NCI-H345 (cell line): ENCODE measurements at regions not wholly inside any gene's neighbourhood (a gene's known extent, or its start where the extent isn't known, plus 50 kb on each side); places are given as distances from the start of the nearest gene placed in this dataset.

Experiments used
- DNase-seq: peaks from one replicate; lab custom pipeline; 2025; lab: John Stamatoyannopoulos, UW

DNA sequence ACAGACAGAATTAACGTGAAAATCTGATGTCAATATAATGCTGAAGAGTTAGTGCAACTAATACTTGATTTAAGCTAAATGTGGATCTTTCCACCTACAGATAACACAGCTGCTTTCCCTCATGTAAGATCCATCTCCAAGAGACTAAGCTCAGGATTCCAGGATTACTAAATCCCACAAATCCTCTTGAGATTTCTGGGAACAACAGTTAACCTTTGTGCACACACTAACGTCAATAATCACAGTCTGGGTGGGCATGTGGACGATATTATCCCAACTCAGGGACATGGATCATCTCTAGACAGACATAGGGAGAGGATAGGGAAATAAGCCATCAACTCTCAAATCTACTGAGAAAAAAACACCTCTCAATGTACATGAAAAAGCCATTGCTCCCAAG lies 432.6 kb downstream of the SATB2 start:
- no peak for DNase-seq

- DNase-seq, result no peak
Measured at GRCh38 chr2:199024224-199024623, 433.5 kb downstream of the SATB2 start.

DNA sequence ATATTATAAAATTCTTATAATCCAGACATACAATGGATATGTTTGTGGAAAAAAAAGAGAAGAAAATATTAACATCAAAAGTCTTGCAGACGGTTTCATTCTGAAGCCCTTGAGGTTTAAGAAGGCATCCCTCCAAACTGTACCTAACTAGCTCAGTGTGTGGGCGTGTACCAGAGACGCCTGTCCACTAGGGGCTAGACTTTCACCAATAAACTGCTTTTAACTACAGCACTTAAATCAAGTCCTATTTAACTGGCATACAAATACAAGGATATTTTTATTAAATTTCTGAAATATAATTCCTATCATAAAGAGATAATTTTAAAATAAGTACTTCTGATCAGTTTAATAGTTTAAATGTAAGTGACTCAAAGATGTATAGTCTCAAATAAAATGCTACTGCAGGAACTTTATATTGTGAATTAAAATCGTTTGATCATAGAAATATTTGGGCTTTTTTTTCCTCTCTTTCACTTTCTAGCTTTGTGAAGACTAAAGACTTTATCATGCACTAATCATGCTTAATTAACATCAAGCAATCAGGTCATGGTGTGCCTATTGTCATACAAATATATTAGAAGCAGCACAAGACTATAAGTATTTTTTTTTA lies 437.7 kb downstream of the SATB2 start:
- peak; percentile 17 for DNase-seq

GRCh38 chr2:199018826-199019225 lies 438.9 kb downstream of the SATB2 start:
- DNase-seq, result no peak

DNA sequence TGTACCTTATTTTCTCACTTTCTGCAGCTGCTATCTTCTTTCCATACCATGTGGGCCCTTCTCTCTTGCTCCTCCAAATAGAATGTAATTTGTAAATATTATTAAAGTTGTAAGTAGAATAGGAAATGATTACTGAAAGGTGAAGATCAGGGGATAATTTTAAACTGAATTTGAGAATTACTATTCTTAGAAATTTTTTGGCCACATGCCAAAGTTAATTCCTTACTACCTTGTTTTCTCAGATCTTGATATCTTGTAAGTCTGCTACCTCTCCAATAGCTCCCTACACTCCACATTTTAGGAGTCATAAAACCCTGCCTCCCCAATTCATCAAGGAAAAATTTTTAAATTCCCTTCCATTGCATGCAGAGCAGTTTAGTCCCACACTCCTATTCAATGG lies 442.7 kb downstream of the SATB2 start:
- DNase-seq, result no peak

DNA sequence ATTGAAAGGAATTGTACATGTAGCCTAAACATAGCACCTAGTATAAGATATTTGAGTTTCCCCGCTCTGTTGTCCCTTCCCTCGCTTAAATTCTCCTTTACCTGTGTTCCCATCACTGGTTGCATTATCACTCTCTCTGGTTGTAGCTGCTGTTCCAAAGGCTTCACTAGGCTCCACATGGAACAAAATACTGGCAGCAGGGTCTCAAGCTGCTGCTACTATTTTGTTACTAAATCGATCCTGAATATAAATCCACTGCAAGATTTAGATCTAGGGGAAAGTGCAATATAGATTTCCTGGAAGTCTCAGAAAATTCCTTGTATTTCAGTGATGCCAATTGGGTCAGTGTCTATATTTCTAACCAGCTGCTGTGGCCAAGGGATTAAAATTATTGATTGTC lies 443.5 kb downstream of the SATB2 start:
- DNase-seq, result no peak

DNA sequence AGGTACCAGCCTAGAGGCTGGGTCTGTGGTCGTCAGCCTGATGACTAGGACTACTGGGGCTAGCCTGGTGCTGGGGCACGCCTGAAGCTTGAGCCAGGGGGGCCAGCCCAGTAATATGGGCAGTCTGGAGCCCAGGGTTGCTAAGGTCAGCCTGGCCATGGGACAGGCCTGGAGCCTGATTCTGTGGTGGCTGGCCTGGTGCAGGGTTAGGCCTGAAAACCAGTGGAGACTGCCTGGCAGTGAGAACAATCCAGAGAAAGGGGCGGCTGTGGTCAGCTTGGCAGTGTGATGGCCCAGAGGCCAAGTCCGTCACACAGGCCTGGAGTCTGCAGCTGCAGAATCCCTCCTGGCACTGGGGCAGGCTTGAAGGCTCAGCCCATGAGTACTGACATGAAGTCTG lies 445.8 kb downstream of the SATB2 start:
- no peak for DNase-seq

DNA sequence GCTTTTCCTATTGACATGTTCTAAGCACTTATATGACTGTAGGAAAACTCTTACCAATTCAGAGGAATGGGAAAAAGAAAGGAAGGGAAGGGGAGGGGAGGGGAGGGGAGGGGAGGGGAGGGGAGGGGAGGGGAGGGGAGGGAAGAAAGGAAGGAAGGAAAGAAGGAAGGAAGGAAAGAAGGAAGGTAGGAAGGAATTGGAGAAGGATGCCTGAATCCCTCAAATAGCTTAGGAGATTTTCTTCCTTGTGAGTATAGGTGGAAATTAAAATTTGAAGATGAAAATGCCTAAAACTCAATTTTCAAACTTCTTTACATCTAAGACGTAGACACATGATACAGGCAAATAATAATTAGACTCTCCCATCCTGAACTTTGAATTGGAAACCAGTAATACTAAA lies 463.1 kb downstream of the SATB2 start:
- no peak for DNase-seq

DNA sequence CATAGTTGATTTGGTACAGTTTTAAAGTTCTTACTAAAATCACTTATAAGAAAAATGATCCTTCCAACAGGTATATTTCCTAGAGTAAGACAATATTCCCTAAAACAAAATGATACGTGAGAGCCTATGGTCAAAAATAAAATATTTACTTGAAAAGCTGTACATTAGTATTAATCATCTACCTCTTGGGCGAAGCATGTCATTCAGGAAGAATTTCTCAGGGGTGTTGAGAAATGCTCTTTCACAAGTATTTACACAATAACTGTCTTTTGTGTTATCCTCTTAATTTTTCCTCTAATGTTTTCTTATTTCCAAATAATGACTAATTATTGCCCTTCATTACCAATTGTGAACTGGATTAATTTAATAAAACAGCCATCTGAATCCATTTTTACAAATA lies 466.3 kb downstream of the SATB2 start:
- no peak for DNase-seq

DNA sequence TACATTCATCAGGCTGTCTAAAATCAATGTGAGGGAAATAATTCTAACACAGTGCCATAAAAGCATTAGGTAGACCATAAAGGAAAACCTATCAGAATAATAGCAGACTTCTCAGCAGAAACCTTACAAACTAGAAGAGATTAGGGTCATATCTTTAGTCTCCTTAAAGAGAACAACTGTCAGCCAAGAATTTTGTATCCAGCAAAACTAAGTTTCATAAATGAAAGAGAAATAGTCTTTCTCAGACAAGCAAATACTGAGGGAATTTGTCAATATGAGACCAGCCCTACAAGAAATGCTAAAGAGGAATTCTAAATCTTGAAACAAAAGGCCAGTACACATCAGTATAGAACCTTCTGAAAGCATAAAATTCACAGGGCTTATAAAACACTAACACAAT lies 482.0 kb downstream of the SATB2 start:
- no peak for DNase-seq

DNA sequence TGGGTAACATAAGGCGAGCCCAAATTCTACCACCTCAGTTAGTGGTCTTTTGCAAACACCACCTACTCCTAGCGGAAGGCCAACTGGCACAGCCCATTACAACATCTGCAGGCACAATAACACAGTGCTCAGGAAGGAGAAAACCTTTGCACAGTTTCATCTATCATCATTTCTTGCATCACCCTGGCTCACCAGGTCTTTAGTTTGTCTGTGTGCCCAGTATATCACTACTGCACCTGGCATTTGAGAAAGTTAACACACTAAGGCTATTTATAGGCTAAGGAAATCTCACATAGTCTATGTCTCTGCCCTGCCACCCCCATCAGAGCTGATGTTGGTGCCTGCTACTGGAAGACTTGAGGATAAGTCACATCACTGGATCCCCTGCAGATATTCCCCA lies 484.0 kb downstream of the SATB2 start:
- DNase-seq, result no peak

DNA sequence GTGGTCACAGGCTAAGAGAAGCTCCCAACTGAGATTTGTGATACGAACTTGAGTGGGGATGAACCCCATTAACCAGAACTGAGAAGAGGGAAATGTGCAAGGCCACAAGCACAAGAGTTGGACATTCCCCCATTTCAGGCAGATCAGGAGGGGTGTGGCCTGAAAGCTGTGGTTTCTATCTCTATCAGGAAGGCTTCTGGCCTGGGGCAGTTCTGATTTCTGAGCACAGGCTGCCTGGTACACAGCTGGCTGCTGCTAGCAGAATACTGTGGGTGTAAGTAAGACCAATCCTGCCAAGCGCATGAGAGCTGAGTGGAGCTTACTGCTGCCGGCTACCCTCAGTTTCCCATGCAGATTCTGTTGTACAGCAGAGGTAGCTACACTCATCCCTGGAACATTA lies 484.6 kb downstream of the SATB2 start:
- DNase-seq, result no peak

DNA sequence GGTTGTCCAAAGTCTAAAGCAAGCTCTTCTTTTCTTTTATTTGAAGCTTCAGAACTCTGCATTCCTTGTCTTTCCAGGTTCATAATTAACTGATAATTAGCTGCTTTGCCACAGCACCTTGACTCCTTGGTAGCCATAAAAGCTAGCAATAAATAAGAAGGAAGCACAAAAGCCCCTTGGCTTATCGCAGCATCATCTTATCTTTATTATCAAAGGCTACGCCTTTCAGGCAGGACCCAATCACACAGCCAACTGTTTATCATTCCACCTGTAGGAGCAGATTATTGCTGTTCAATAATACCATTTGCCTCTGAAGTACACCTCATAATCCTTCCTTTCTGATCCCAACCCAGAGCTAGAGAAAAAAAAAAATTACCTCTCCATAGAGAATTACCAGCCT lies 489.2 kb downstream of the SATB2 start:
- DNase-seq, result no peak

DNA sequence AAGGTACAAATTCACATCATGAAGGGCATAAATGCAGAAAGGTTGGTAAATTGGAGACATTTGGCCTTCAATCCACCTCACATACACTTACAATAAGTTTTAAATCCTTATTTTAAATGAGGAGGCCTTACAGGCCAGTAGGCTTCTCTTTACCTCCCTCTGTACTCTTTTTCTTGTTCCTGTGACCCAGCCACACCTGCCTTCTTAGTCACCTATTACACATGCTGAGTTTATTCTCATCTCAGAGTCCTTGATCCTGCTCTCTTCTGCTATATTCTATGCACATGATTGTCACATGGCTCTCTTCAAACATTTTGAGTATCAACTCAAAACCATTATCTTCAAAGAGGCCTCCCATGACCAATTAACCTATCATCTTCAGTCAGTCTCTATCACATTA lies 491.5 kb downstream of the SATB2 start:
- no peak for DNase-seq

DNA sequence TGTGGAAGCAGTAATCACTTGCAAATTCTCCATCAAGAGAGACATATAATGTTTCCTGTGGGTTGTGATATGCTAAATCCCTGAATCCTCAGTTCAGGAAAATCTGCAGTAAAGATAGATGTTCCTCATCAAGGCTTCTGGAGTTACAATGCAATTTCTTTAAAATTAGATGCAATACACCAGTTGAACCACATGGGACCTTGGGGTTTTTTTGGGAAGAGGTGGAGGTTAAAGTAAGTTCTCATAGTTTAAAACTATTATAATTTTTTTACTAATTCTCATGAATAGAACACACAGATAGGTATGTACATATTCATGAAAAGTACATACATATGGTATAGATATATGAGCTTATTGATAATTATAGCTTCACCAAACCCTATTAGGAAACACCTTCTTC lies 496.2 kb downstream of the SATB2 start:
- no peak for DNase-seq

- no peak for DNase-seq
Measured at GRCh38 chr2:198957181-198957580, 500.6 kb downstream of the SATB2 start.

- DNase-seq, result no peak
Measured at GRCh38 chr2:198953328-198953727, 504.4 kb downstream of the SATB2 start.

DNA sequence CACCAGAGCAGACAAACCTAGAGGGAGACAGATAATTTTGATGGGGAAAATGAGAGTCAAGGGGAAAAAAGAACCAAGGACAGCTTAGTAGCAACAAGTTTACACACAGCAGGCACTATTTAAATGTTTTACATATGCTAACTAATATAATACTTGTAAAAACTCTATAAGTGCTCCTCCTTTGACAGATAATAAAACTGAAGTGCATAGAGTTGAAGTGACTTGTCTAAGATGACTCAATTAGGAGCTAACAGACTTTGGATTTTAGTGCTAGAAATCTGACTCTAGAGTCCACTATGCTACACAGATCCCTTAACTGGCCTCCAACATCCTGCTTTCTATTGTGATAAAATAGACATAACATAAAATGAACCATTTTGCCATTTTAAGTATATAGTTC lies 506.9 kb downstream of the SATB2 start:
- DNase-seq, result no peak

DNA sequence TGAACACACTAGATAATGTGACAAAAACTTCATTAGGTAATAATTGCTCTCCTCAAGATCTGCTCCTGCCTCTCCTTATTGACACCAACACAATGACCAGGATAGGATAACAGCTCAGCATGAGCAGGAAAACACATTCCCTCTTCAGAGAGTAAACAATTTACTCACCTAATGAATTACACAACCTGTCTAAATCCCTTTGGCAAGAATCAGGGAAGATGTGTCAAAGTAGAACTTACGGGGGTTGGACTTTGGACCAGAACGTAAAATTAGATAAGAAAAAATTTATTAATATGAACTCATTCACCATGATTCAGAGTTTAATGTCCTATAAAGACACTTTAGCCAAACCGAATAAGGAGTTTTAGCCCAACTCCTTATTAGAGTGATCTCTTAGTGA lies 512.2 kb downstream of the SATB2 start:
- DNase-seq, result no peak

- no peak for DNase-seq
Measured at GRCh38 chr2:198930170-198930569, 527.6 kb downstream of the SATB2 start.

GRCh38 chr2:198928026-198928425 lies 529.7 kb downstream of the SATB2 start:
- DNase-seq, result no peak

DNA sequence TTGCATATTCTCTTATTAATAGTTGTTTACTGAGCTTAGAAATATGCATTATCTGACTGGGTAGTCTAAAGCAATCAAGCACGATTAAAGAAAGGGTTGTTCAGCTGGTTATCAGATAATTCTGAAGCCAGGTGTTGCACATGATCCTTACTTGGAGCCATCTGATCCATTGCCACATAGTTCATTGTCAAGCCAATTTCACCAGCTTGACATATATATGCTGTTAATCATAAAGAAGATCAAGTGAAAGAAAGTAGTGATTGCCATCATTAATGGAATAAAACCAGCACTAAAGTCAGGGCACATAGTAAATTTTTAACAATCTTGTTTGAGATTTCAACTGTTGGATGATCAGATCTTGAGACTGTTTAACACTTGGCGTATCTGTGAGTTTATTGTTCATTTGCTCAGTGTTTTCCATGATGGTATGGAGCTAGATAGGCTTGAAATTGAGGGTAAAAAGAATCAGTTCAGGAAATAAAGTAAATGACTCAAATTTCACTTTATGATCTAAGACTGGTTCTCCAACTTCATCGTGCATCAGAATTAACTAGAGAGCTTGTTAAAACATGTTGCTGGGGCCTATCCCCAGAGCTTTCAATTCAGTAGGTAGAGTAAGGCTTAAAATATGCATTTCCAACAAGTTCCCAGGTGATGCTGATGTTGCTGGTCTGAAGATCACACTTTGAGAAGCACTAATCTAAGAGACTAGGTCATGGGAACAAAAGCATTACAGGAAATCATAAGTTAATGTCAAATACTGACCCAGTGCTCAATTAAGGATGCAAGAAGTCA lies 539.6 kb downstream of the SATB2 start:
- DNase-seq, result no peak

DNA sequence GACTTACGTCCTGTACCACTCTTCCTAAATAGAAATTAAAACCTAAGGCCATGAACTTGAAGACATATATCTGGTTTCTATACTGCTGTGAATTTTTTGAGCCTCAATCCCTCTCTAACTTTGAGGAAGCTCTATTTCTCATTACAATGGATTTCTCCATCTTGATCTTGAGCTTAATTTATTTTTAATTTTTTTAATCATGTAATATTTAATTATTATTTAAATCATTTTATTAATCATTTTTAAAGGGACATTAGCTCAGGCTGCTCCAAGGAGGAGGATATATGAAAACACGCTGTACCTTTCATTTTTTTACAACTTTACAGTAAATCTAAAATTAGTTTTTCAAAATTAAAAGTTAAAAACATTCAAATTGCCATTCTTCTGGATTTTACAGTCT lies 540.5 kb downstream of the SATB2 start:
- no peak for DNase-seq

GRCh38 chr2:198916548-198917080 lies 541.1 kb downstream of the SATB2 start:
- DNase-seq, result no peak
